HG02884 (cell line): ENCODE measurements at regions not wholly inside any gene's neighbourhood (a gene's known extent, or its start where the extent isn't known, plus 50 kb on each side); places are given as distances from the start of the nearest gene placed in this dataset.

Experiments used
- ATAC-seq: cut with Tn5 transposase; IDR thresholded peaks from one replicate; pipeline ENCODE4 v1.9.1; 2021; ENCODE audit warnings: mild to moderate bottlenecking, moderate library complexity; ENCODE audit not compliant: unreplicated experiment

GRCh38 chr2:19519045-19519444, 160.6 kb upstream of the OSR1 start:
- ATAC-seq, result no peak

GRCh38 chr2:19507137-19507536, 148.7 kb upstream of the OSR1 start:
- no peak for ATAC-seq

GRCh38 chr2:19505199-19506136, 147.0 kb upstream of the OSR1 start:
- no peak for ATAC-seq

- ATAC-seq, result no peak
These were observed 146.2 kb upstream of the OSR1 start for GRCh38 chr2:19504400-19505198.

GRCh38 chr2:19503915-19504314, 145.5 kb upstream of the OSR1 start:
- no peak for ATAC-seq

- no peak for ATAC-seq
These were observed 145.0 kb upstream of the OSR1 start for GRCh38 chr2:19503406-19503805.

GRCh38 chr2:19500126-19500525, 141.7 kb upstream of the OSR1 start:
- ATAC-seq, result no peak

GRCh38 chr2:19496646-19497045, 138.2 kb upstream of the OSR1 start:
- no peak for ATAC-seq

- ATAC-seq, result no peak
These were observed 135.8 kb upstream of the OSR1 start for GRCh38 chr2:19494241-19494640.

- no peak for ATAC-seq
These were observed 133.4 kb upstream of the OSR1 start for GRCh38 chr2:19491796-19492195.

GRCh38 chr2:19490846-19491435, 132.5 kb upstream of the OSR1 start:
- ATAC-seq, result no peak

- peak; percentile 90 for ATAC-seq
These were observed 129.7 kb upstream of the OSR1 start for GRCh38 chr2:19488009-19488691.

GRCh38 chr2:19484736-19485135, 126.3 kb upstream of the OSR1 start:
- peak; percentile 60 for ATAC-seq

GRCh38 chr2:19480673-19481072, 122.2 kb upstream of the OSR1 start:
- ATAC-seq, result no peak

GRCh38 chr2:19479666-19480065, 121.2 kb upstream of the OSR1 start:
- ATAC-seq, result no peak

GRCh38 chr2:19478409-19478808, 120.0 kb upstream of the OSR1 start:
- ATAC-seq, result no peak

- ATAC-seq, result no peak
These were observed 117.9 kb upstream of the OSR1 start for GRCh38 chr2:19476327-19476726.

GRCh38 chr2:19474128-19474527, 115.7 kb upstream of the OSR1 start:
- ATAC-seq, result peak; percentile 97

GRCh38 chr2:19473350-19473749, 114.9 kb upstream of the OSR1 start:
- no peak for ATAC-seq

- ATAC-seq, result no peak
These were observed 114.1 kb upstream of the OSR1 start for GRCh38 chr2:19472391-19472978.

- ATAC-seq, result no peak
These were observed 113.1 kb upstream of the OSR1 start for GRCh38 chr2:19471491-19471890.
